ENCODE measurements at regions not wholly inside any gene's neighbourhood (a gene's known extent, or its start where the extent isn't known, plus 50 kb on each side); places are given as distances from the start of the nearest gene placed in this dataset.

DNA sequence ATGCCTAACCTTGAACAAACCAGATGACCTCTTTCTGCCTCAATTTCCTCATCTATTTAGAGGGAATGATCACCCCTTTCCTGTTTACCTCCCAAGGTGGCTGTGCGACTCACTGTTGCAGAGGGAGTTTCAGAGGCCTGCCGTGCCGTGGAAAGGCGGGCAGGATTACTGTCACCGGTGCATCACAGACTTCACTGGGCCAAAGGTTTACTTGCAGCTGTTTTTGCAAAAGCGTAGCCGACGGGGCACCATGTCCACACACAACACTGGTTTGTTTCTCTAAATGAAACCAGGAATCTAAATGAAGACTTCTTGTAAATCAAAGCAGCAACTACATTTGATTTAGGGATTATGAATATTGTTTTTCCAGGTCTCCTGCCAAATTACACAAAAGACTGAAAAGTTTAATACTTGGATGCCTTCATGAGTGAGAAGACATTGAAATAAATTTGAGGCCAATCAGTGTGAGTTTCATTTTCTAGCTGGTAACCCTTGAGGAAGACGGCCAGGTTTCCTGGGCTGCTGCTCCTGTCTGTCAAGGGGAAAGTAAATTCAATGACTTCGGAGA, 696.1 kb upstream of the TMEM132C start:
- ChIA-PET CTCF (ENCODE audit: unreplicated experiment) (no interaction called here), POLR2A (no interaction called here)
- no peaks in the 10 kb centered on the region for H4K20me1 ChIP-seq (ENCODE audit: insufficient read depth, low read length)
- no peak overlapping the region for H3K4me2 ChIP-seq (ENCODE audit: low read length)
- H3K9me2 ChIP-seq (ENCODE audit: insufficient read depth, low read length) = no peaks in the 10 kb centered on the region
- no peaks in the 10 kb centered on the region for H3K4me1 ChIP-seq (ENCODE audit: insufficient read depth, low read length, poor library complexity, severe bottlenecking)
- H2AFZ ChIP-seq (ENCODE audit: low read length) = no peak overlapping the region
- H3K79me2 ChIP-seq (ENCODE audit: insufficient read depth, low read depth, low read length) = no peaks in the 10 kb centered on the region
- intact Hi-C loops (cut with micrococcal nuclease; ENCODE audit: unreplicated experiment) = no loop called here
- TF ChIP-seq EZH2phosphoT487 (IDR thresholded peaks at IDR 0.05; ENCODE audit: borderline replicate concordance, low read depth, low read length) (no peak), CTCF (conservative IDR thresholded peaks at IDR 0.05; ENCODE audit: low read length) (no peak)
- BruUV-seq (replicated peaks) = no TSS peak
- H3K27ac ChIP-seq (ENCODE audit: low read depth, low read length, poor library complexity, severe bottlenecking) = no peak overlapping the region
- H3K36me3 ChIP-seq (ENCODE audit: insufficient read depth, low read length) = no peaks in the 10 kb centered on the region
- no peak for DNase-seq (ENCODE audit: low spot score)
- no peak overlapping the region for H3K4me3 ChIP-seq (ENCODE audit: low read depth, low read length, poor library complexity, severe bottlenecking)
- no peaks in the 10 kb centered on the region for H3K9me3 ChIP-seq (ENCODE audit: low read length)

DNA sequence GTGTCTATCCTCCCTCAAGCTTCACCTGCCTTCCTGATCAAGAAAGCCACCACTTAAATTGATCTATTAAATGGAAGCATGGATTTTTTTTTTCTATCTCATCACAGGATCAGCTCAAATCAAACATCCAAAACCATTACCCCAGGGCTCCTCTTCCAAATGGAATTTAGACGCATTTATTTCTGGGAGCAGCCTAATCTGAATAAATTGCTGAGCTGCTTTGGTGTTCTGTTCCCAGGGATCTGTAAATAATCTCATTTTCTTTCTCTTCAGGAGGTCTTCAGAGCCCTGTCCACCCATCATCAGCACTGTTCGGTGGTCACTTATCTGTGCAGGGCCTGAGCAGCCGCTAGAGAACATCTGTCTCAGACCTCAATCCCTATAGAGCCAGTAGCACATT, 695.4 kb upstream of the TMEM132C start:
- no peak overlapping the region for H3K27ac ChIP-seq (ENCODE audit: low read depth, low read length, poor library complexity, severe bottlenecking)
- intact Hi-C loops (cut with micrococcal nuclease; ENCODE audit: unreplicated experiment) = no loop called here
- H3K4me1 ChIP-seq (ENCODE audit: insufficient read depth, low read length, poor library complexity, severe bottlenecking) = no peaks in the 10 kb centered on the region
- H3K9me3 ChIP-seq (ENCODE audit: low read length) = no peaks in the 10 kb centered on the region
- ChIA-PET POLR2A (no interaction called here), CTCF (ENCODE audit: unreplicated experiment) (no interaction called here)
- H2AFZ ChIP-seq (ENCODE audit: low read length) = no peak overlapping the region
- DNase-seq (ENCODE audit: low spot score) = no peak
- no peaks in the 10 kb centered on the region for H3K9me2 ChIP-seq (ENCODE audit: insufficient read depth, low read length)
- H3K79me2 ChIP-seq (ENCODE audit: insufficient read depth, low read depth, low read length) = no peaks in the 10 kb centered on the region
- TF ChIP-seq EZH2phosphoT487 (IDR thresholded peaks at IDR 0.05; ENCODE audit: borderline replicate concordance, low read depth, low read length) (no peak), CTCF (conservative IDR thresholded peaks at IDR 0.05; ENCODE audit: low read length) (no peak)
- no peak overlapping the region for H3K4me3 ChIP-seq (ENCODE audit: low read depth, low read length, poor library complexity, severe bottlenecking)
- no peaks in the 10 kb centered on the region for H4K20me1 ChIP-seq (ENCODE audit: insufficient read depth, low read length)
- H3K4me2 ChIP-seq (ENCODE audit: low read length) = no peak overlapping the region
- H3K36me3 ChIP-seq (ENCODE audit: insufficient read depth, low read length) = no peaks in the 10 kb centered on the region
- BruUV-seq (replicated peaks) = no TSS peak

DNA sequence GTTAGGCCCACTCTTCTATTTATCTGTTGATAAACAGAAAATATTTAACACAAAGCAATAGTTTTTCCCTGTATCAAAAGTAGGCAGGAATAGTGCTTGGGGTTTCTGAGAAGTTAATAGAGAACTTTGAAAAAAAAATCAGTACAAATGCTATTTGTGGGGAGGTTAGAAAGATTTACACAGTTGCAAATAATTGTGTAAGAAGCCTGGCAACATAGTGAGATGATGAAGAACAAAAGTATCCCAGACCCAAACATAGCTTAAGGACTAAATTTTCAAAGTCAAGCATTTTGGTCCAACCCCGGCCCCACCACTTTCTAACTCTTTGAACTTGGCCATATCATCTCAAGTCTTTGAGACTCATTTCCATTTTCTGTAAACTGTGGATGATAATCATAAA, 687.5 kb upstream of the TMEM132C start:
- H2AFZ ChIP-seq (ENCODE audit: low read length) = no peak overlapping the region
- no peaks in the 10 kb centered on the region for H3K9me2 ChIP-seq (ENCODE audit: insufficient read depth, low read length)
- no peaks in the 10 kb centered on the region for H3K79me2 ChIP-seq (ENCODE audit: insufficient read depth, low read depth, low read length)
- no peak overlapping the region for H3K27ac ChIP-seq (ENCODE audit: low read depth, low read length, poor library complexity, severe bottlenecking)
- no TSS peak for BruUV-seq (replicated peaks)
- no peaks in the 10 kb centered on the region for H3K36me3 ChIP-seq (ENCODE audit: insufficient read depth, low read length)
- ChIA-PET POLR2A (no interaction called here), CTCF (ENCODE audit: unreplicated experiment) (no interaction called here)
- no peaks in the 10 kb centered on the region for H4K20me1 ChIP-seq (ENCODE audit: insufficient read depth, low read length)
- DNase-seq (ENCODE audit: low spot score) = no peak
- no peak for TF ChIP-seq CTCF (conservative IDR thresholded peaks at IDR 0.05; ENCODE audit: low read length)
- TF ChIP-seq EZH2phosphoT487 (IDR thresholded peaks at IDR 0.05; ENCODE audit: borderline replicate concordance, low read depth, low read length) = no peak
- no peak overlapping the region for H3K4me3 ChIP-seq (ENCODE audit: low read depth, low read length, poor library complexity, severe bottlenecking)
- intact Hi-C loops (cut with micrococcal nuclease; ENCODE audit: unreplicated experiment) = no loop called here
- no peak overlapping the region for H3K4me2 ChIP-seq (ENCODE audit: low read length)
- H3K4me1 ChIP-seq (ENCODE audit: insufficient read depth, low read length, poor library complexity, severe bottlenecking) = no peaks in the 10 kb centered on the region
- H3K9me3 ChIP-seq (ENCODE audit: low read length) = no peaks in the 10 kb centered on the region
